GM12865 (cell line): ENCODE measurements at regions not wholly inside any gene's neighbourhood (a gene's known extent, or its start where the extent isn't known, plus 50 kb on each side); places are given as distances from the start of the nearest gene placed in this dataset.

Experiments
- DNase-seq: peaks from one replicate; pipeline ENCODE4 v3.0.0; 2010; ENCODE audit warnings: low read depth
- H3K4me3 ChIP-seq: 2 replicates; pipeline ENCODE4 v1.5.1; 2011; ENCODE audit warnings: mild to moderate bottlenecking, low read depth, low read length, control low read depth
- TF ChIP-seq, protein P1 (sequence below): IDR thresholded peaks from 2 replicates; pipeline ENCODE4 v1.5.1; 2011; ENCODE audit warnings: low read length, control low read depth, low read depth, inconsistent platforms; ENCODE audit not compliant: insufficient read depth; ENCODE audit errors: missing control alignments

DNA sequence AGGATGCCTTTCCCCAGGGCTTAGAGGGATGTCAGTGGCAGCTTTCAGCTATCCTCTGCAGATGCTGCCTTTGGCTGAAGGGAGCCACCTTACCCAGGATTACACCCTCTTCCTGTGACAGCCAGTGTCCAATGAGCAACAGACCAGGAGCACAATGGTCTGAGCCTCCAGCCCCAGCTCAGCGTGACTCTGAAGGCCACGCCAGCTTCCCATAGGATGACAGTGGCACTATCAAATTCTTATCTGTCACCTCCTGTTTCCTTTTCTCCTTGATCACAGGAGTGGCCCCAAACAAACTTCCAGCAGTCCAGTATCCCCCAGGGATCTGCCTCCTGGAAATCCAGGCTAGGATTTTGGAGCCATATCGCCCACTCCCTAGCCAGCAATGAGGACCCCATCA is 226.9 kb downstream of the SETD4 start:
- no peak overlapping the region for H3K4me3 ChIP-seq
- TF ChIP-seq, protein P1, sequence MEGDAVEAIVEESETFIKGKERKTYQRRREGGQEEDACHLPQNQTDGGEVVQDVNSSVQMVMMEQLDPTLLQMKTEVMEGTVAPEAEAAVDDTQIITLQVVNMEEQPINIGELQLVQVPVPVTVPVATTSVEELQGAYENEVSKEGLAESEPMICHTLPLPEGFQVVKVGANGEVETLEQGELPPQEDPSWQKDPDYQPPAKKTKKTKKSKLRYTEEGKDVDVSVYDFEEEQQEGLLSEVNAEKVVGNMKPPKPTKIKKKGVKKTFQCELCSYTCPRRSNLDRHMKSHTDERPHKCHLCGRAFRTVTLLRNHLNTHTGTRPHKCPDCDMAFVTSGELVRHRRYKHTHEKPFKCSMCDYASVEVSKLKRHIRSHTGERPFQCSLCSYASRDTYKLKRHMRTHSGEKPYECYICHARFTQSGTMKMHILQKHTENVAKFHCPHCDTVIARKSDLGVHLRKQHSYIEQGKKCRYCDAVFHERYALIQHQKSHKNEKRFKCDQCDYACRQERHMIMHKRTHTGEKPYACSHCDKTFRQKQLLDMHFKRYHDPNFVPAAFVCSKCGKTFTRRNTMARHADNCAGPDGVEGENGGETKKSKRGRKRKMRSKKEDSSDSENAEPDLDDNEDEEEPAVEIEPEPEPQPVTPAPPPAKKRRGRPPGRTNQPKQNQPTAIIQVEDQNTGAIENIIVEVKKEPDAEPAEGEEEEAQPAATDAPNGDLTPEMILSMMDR, result no peak
- no peak for DNase-seq

DNA sequence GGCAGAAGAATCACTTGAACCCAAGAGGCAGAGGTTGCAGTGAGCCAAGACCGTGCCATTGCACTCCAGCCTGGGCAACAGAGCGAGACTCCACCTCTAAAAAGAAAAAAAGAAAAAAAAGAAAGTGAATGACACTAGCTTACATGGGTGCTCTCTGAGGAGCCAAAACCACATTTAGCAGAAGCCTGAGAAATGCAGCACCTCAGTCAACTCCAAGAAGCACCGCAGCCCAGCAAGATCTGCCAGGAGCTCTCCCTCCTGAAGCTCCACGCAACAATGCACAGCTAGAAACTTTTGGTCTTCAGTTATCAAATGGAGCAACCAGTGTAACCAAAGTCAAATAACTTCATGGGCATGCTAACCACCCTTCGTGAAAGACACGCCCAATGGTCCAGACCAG is 229.1 kb downstream of the SETD4 start:
- TF ChIP-seq, protein P1, result no peak
- H3K4me3 ChIP-seq, result no peak overlapping the region
- DNase-seq, result no peak

DNA sequence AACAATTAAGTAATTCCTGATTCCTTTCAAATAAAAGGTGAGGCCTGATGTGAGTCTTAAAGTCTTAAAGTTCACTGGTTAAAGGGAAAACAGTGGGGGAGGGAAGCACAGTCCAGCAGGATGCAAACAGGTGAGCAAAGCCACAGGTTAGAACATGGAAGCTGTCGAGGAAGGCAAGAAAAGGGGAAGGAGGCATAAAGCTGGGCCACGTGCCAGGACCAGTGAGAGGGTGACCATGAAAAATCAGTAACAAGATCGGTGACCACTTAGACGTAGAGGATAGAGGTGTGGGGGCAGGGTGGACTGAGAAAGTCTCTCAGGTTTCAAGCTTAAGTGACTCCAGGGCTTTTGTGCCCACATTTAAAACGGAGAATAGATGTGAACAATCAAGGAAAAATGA is 231.3 kb downstream of the SETD4 start:
- TF ChIP-seq, protein P1, result no peak
- no peak for DNase-seq
- H3K4me3 ChIP-seq, result no peak overlapping the region

DNA sequence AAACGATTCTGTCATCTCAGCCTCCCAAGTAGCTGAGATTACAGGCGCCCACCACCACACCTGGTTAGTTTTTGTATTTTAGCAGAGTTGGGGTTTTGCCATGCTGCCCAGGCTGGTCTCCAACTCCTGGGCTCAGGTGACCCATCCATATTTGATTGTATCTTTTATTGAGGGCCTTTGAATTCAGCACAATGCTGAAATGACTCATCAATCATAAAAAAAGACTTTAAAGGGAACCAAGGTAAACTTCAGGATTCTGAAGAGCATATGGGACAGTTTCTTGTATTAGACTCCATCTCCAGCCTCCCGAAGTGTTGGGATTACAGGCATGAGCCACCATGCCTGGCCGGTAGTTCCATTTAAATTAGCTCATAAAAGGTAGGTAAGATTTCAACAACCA is 232.2 kb downstream of the SETD4 start:
- DNase-seq, result no peak
- H3K4me3 ChIP-seq, result no peak overlapping the region
- TF ChIP-seq, protein P1, result no peak

DNA sequence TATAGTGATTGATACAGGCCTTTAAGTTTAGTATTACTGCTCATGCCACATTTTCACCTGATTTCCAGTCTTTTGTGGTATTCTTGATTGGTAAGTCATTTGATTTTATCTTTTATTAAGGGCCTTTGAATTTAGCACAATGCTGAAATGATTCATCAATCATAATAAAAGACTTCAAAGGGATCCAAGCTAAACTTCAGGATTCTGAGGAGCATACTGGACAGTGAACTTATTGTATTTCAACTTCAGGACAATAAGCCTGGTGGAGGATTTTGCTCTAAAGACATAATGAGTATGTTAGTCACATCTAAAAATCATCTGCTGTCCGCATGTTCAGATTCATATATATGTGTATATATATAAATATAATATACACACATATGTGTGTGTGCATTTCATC is 233.3 kb downstream of the SETD4 start:
- DNase-seq, result no peak
- TF ChIP-seq, protein P1, result no peak
- H3K4me3 ChIP-seq, result no peak overlapping the region

DNA sequence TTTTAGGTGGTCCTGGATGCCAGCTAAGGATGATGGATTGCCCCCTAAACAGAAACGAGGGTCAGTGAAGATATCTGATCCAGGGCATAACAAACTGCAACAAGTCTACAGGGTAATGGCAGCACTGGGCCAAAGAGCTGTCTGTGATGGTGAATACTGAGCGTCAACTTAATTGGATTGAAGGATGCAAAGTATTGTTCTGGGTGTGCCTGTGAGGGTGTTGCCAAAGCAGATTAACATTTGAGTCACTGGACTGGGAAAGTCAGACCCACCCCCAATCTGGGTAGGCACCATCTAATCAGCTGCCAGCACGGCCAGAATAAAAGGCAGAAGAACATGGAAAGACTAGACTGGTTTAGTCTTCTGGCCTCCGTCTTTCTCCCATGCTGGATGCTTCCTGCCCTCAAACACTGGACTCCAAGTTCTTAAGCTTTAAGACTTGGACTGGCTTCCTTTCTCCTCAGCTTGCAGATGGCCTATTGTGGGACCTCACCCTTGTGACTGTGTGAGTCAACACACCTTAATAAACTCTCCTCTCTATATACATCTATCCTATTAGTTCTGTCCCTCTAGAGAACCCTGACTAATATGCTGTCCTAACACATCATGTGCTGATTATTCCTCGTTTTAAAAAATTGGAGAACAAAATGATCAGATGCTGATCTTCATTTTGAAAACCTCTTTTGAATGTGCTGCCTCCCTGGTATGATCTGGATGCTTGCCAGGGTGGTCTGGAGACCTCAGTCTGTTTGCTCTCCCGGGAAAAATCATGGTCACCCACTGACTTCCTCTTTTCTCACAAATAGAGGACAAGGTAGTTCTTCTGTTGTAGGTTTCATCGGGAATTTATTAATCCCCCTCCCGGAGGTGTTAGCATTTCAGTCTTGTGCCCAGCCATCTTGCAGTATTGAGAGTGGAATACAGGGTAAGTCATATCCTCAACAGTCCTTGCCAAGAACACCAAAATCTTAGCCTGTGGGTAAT is 234.7 kb downstream of the SETD4 start:
- TF ChIP-seq, protein P1, result no peak
- H3K4me3 ChIP-seq, result no peak overlapping the region
- DNase-seq, result no peak
